Nephron (organoid): ENCODE measurements at regions not wholly inside any gene's neighbourhood (a gene's known extent, or its start where the extent isn't known, plus 50 kb on each side); places are given as distances from the start of the nearest gene placed in this dataset.

Source experiments
- H3K27ac Mint-ChIP-seq, 3 experiments: 2 replicates each; pipeline ENCODE4 v1.8.0; 2020; ENCODE audit warnings: mixed read lengths in 3 of 3, mild to moderate bottlenecking in 2 of 3, moderate library complexity in 1 of 3
- H3K27me3 Mint-ChIP-seq: 2 replicates; pipeline ENCODE4 v1.8.0; 2021; ENCODE audit warnings: low read depth, mild to moderate bottlenecking, moderate library complexity, mixed read lengths
- H3K36me3 Mint-ChIP-seq: 2 replicates; pipeline ENCODE4 v1.8.0; 2020; ENCODE audit warnings: low read depth, mixed read lengths
- H3K4me1 Mint-ChIP-seq: 2 replicates; pipeline ENCODE4 v1.8.0; 2020; ENCODE audit warnings: mixed read lengths
- H3K4me3 Mint-ChIP-seq, 3 experiments: 2 replicates each; pipeline ENCODE4 v1.8.0; 2020; ENCODE audit warnings: mild to moderate bottlenecking in 3 of 3, mixed read lengths in 3 of 3, moderate library complexity in 2 of 3
- H3K9me3 Mint-ChIP-seq: 2 replicates; pipeline ENCODE4 v1.8.0; 2020; ENCODE audit warnings: mixed read lengths
- CTCF ChIP-seq, 3 experiments: fragments of 200-600 bp; sonication (generic); IDR thresholded peaks; one replicate each; pipeline ENCODE4 v1.5.0; 2021; ENCODE audit warnings: antibody characterized with exemption in 3 of 3; ENCODE audit not compliant: unreplicated experiment in 3 of 3

GRCh38 chr1:228930479-228930957 lies 195.2 kb downstream of the RHOU start:
- Mint-ChIP-seq H3K27me3 (peaks cover 16% of the 10 kb centered on the region), H3K4me1 (peaks cover 16% of the 10 kb centered on the region), H3K4me3 (no peak overlapping the region), H3K36me3 (no peaks in the 10 kb centered on the region), H3K9me3 (peaks cover 27% of the 10 kb centered on the region), H3K27ac (no peak overlapping the region)
- TF ChIP-seq CTCF (IDR thresholded peaks at IDR 0.05; ENCODE audit: unreplicated experiment in 3 of 3), result no peak

- H3K27me3 Mint-ChIP-seq, result peaks cover 16% of the 10 kb centered on the region
- H3K9me3 Mint-ChIP-seq, result peaks cover 16% of the 10 kb centered on the region
- no peak overlapping the region for H3K27ac Mint-ChIP-seq
- no peaks in the 10 kb centered on the region for H3K36me3 Mint-ChIP-seq
- H3K4me3 Mint-ChIP-seq, result no peak overlapping the region
- TF ChIP-seq CTCF (IDR thresholded peaks at IDR 0.05; ENCODE audit: unreplicated experiment in 3 of 3), result no peak
- peaks cover 27% of the 10 kb centered on the region for H3K4me1 Mint-ChIP-seq
Observed at GRCh38 chr1:228933753-228934152, 198.5 kb downstream of the RHOU start.

GRCh38 chr1:228935198-228935663 lies 200.0 kb downstream of the RHOU start:
- H3K27ac Mint-ChIP-seq, result peak overlapping the region in 1 of 3 experiments; percentile 44
- peaks cover 7% of the 10 kb centered on the region for H3K9me3 Mint-ChIP-seq
- peaks cover 33% of the 10 kb centered on the region for H3K4me1 Mint-ChIP-seq
- no peak overlapping the region for H3K4me3 Mint-ChIP-seq
- H3K36me3 Mint-ChIP-seq, result no peaks in the 10 kb centered on the region
- peaks cover 16% of the 10 kb centered on the region for H3K27me3 Mint-ChIP-seq
- TF ChIP-seq CTCF (IDR thresholded peaks at IDR 0.05; ENCODE audit: unreplicated experiment in 3 of 3), result no peak

GRCh38 chr1:228935855-228936727 lies 200.8 kb downstream of the RHOU start:
- no peak overlapping the region for H3K4me3 Mint-ChIP-seq
- peaks cover 16% of the 10 kb centered on the region for H3K27me3 Mint-ChIP-seq
- peak overlapping the region in 2 of 3 experiments; percentile 54 to 73 for H3K27ac Mint-ChIP-seq
- TF ChIP-seq CTCF (IDR thresholded peaks at IDR 0.05; ENCODE audit: unreplicated experiment in 3 of 3), result no peak
- H3K9me3 Mint-ChIP-seq, result peaks cover 5% of the 10 kb centered on the region
- H3K4me1 Mint-ChIP-seq, result peaks cover 34% of the 10 kb centered on the region
- H3K36me3 Mint-ChIP-seq, result no peaks in the 10 kb centered on the region

- TF ChIP-seq CTCF (IDR thresholded peaks at IDR 0.05; ENCODE audit: unreplicated experiment in 3 of 3), result no peak
- H3K9me3 Mint-ChIP-seq, result peaks cover 2% of the 10 kb centered on the region
- peaks cover 9% of the 10 kb centered on the region for H3K27me3 Mint-ChIP-seq
Observed at GRCh38 chr1:228936881-228937280, 201.6 kb downstream of the RHOU start.

More at GRCh38 chr1:228936881-228937280, 201.6 kb downstream of the RHOU start:
- H3K27ac Mint-ChIP-seq, result peak overlapping the region in 1 of 3 experiments; percentile 73
- H3K36me3 Mint-ChIP-seq, result no peaks in the 10 kb centered on the region
- peaks cover 34% of the 10 kb centered on the region for H3K4me1 Mint-ChIP-seq
- H3K4me3 Mint-ChIP-seq, result no peak overlapping the region
